Stimulated activated CD8-positive, alpha-beta memory T cell treated with anti-CD3 and anti-CD28 coated beads, Interleukin-2, amount 100 ng/mL, for 48 hours (primary cell): ENCODE measurements at regions not wholly inside any gene's neighbourhood (a gene's known extent, or its start where the extent isn't known, plus 50 kb on each side); places are given as distances from the start of the nearest gene placed in this dataset.

Experiments
- DNase-seq, 2 donors: peaks; one replicate each; pipeline ENCODE4 v3.0.0-alpha.2; 2020; ENCODE audit warnings: low read depth in 2 of 2

GRCh38 chr14:94960285-94961001, 190.5 kb upstream of the GSC start:
- no peak for DNase-seq

GRCh38 chr14:94953541-94954260, 183.8 kb upstream of the GSC start:
- no peak for DNase-seq

DNA sequence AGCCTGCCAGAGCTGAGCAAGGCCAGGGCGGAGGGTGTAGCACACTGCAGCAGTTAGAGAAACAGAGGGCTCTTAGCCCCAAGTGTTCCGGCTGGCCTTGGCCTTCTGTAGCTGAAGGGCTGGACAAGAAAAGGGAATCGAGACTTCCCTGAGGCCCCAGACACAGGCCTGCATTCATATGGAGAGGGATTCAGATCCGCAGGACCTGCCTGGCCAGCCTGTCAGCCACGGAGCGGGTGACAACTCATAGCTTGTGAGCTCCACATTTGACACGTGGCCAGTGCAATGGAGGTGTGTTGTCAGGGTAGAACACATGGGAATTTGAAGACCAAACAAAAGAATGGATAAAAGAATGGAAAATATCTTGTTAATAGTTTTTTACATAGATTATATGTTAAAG, 182.2 kb upstream of the GSC start:
- DNase-seq: no peak

DNA sequence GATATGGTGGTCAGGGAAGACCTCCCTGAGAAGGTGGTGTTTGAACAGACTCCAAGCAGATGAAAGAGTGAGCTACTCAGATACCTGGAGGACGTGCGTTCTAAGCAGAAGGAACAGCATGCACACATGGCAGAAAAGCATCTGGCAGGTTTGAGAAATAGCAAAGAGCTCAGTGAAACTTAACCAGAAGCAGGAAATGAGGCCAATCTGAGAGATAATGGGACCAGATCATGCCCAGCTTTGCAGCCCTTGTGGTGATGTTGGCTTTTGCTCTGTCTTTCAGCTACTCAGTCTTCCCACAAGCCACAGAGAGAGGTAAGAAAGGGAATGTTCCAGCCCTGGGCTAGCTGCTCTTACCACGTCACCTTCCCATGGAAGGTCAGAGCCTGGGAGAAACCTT, 176.3 kb upstream of the GSC start:
- DNase-seq: peak in 1 of 2 donors; percentile 3

DNA sequence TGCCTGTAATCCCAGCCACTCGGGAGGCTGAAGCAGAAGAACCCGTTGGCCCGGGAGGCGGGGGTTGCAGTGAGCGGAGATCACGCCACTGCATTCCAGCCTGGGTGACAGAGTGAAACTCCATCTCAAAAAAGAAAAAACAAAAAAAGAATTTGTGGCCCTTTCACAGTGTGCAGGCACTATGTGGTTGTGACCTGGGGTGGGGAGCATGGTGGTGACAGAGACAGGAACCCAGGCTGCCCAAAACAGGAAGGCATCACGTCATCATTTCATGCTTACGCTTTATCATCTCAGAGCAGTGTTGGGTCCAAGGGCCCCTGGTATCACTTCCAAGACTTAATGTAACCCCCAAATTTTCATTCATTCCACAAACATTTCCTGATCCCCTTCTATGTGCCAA, 175.7 kb upstream of the GSC start:
- DNase-seq: peak in 1 of 2 donors; percentile 11

GRCh38 chr14:94944636-94945258, 174.8 kb upstream of the GSC start:
- no peak for DNase-seq

GRCh38 chr14:94942601-94943000, 172.7 kb upstream of the GSC start:
- DNase-seq: no peak

- no peak for DNase-seq
These were observed 171.4 kb upstream of the GSC start for GRCh38 chr14:94941311-94941710.

GRCh38 chr14:94940263-94940993, 170.5 kb upstream of the GSC start:
- DNase-seq: no peak

- no peak for DNase-seq
These were observed 168.1 kb upstream of the GSC start for GRCh38 chr14:94938016-94938415.

- no peak for DNase-seq
These were observed 167.2 kb upstream of the GSC start for GRCh38 chr14:94936901-94937685.

- no peak for DNase-seq
These were observed 166.5 kb upstream of the GSC start for GRCh38 chr14:94936401-94936892.

DNA sequence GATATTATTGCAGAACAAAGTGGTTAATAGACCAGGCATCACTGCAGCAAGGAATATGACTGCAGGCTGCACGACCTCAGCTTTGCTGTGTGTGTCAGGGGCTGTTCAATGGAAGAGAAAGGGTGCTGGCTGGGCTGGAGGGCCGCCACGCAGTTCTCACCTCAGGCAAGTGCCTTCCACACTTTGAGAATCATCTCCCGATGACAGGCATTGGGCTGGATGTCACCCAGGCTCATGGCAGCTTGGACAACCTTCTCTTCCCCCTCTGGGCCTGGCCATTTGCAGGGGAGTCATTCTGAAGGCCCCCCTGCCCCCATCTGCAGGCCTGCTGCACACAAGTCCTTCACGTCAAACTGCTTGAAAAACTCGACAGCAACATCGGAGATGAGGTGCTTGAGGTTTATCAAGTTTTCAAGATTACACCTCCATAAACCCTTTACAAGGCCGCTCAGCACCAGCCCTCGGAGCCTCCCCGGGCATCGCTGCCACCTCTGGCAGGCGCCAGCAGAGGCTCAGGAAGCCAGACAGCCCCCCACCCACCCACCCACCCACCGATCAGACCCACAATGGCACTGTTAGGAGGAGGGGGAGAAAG, 165.9 kb upstream of the GSC start:
- DNase-seq: no peak

DNA sequence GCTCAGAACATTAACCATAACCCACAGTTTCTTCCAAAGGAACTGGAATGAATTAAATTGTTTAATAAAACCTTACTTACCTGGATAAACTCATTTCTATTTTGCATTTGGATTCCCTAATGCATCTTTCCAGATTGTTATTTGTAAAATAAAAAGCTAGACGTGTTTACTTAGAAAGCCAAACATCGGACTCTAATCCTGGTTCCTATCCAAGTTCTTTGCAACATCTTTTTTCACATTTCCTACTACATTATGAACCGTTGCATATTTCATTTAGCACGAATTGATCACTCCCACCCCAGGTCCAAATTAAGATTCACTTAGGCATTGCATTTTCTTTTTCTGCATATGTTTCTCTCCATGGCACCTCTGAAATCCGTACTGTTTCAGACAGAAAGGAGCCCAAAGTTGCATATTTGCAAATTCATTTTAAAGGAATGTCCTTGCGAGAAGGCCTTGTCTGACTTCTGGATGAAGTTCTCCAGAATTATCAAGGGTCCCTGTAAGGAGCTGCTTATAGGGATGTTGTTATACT, 164.4 kb upstream of the GSC start:
- no peak for DNase-seq

DNA sequence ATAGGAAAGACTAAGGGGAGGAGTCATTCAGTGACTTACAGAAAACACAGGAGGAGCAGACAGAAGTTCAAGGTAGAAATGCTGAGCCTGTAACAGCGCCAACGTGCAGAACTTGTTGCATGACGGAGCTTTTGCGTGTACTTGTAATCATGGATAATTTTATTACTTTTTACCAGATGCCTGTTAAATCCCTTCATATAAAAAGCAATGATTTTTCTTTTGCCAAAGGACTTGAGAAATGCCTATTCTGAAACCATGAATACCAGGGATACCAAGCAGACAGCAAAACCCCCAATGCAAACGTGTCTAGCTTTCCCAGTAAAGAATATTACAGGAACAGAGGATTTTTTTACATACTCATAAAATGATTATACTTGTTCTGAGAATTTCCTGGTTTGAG, 163.6 kb upstream of the GSC start:
- DNase-seq: no peak

DNA sequence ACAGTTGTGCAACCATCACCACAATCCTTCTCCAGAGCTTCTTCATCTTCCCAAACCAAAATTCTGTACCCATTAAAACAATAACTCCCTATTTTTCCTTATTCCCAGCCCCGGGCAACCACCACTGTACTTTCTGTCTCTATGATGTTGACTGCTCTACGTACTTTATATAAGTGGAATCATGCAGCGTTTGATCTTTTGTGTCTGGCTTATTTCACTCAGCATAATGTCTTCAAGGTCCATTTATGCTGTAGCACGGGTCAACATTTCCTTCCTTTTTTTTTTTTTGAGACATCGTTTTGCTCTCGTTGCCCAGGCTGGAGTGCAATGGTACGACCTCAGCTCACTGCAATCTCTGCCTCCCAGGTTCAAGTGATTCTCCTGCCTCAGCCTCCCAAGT, 162.7 kb upstream of the GSC start:
- DNase-seq: no peak

DNA sequence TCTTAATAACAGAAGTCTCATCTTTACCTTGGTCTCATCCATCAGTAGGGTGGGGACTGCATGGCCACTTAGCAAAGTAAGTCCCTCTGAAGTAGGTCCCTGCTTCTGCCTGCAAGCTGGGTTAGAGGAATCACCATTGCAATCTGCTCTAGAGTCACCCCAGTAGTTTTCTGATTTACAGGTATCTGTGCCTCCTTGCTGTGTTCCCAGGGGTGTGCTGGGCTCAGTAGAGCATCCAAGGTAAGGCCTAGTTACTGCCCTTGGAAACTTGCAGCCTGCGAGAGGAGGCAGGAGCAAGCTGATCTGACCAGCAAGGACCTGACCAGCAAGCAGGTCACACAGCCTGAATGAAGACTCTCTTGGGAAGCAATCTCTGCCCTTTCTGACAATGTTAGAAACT, 160.8 kb upstream of the GSC start:
- no peak for DNase-seq

DNA sequence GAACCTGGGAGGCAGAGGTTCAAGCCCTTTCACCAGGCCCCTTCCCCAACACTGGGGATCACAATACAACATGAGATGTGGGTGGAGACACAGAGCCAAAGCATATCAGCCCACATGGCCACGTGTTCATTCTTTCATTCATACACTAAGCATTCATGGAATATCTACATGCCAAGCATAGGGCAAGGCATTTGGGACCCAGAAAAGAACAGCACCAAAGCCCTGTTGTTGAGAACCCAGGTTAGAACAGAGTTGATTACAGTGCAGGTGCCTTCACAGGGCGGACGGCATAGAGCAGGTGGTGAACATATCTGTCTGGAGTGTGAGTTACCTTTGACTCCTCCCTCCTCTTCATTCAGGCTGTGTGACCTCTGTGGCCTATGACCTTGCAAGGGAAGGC, 159.4 kb upstream of the GSC start:
- DNase-seq: no peak

GRCh38 chr14:94926176-94926575, 156.3 kb upstream of the GSC start:
- DNase-seq: no peak

DNA sequence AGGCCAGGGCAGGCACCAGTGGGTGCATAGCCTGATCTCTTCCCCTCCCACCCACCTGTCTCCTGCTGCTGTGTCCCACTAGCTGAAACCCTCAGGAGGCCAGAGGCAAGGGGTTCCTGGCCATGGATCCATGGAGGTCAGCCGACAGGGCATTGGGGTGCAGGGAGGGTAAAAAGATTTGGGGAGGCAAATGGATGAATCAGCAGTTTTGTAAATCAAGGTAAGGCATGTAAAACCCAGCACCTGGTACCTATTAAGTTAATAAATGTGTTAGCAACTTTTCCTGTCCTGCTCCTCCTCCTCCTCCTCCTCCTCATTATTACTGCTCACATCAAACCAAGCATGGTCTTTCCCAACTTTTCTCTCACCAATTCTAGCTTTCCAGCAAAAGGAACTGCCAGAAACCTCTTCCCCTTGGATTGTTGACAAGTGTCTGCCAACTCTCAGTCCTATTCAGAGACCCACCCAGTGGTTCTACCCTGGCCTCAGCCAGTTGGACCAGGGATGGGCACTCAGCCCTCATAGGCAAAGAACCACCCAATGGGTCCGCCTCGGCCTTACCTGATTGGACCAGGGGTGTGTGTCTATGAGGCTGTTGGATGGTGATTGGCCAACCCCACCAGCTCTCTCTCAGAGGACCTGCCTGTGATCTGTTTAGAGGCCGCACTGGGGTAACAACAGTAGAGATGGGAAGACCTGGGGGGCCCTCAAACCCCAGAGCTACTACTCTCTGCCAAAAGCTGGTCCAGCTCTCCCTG, 155.7 kb upstream of the GSC start:
- no peak for DNase-seq
